ENCODE measurements at regions not wholly inside any gene's neighbourhood (a gene's known extent, or its start where the extent isn't known, plus 50 kb on each side); places are given as distances from the start of the nearest gene placed in this dataset.

DNA sequence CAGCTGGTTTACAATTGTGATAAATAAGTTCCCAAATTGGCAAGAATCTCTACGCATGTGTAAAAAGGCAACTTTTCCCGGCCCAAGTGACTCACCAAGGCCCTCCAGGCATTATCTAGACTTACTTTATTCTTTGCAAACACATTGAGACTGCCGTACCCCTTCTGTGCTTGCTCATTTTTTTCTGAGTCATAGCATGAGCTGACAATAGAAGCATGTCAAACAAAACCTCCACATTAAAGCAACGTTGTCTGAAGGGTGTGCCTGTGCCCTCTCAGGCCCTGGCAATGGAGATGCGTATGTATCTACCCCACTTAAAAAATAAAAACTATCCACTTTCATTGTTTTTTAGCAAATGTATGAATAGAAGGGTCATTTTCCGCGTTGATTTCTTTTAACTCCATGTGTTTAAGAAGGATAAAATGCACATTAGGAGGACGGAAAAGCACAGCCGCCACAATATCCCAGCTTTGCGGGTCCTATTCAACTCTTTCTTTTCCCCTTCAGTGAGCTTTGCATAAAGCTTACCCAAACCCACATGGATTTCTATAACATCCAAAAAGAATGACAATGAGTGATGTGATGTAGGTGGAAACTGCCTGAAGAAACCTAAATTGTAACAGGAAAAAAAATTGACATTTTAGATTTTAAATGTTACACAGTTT, 298.2 kb downstream of the CDCA7 start:
- no peak overlapping the region for H3K4me2 ChIP-seq (ENCODE audit: low read depth, low read length, poor library complexity, severe bottlenecking)

DNA sequence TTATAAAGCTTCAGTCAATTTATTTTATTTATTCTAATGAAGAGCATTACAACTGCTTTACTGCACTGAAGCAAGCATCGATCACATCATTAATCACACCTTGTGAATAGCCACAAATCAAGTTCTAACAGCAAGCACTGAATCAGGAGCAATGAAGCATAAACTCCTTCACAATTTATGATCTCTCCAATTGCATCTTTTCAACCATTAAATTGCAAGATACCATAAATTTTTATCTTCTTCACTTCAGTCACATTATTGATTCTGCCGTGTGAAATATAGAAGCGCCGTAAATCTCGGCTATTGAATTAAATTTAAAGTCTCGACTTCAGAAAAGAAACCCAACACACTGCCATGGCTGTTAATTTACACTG, 298.7 kb downstream of the CDCA7 start:
- no peak overlapping the region for H3K27ac ChIP-seq (ENCODE audit: low read length)
- H3K36me3 ChIP-seq (ENCODE audit: insufficient read depth, low read length): no peaks in the 10 kb centered on the region
- H2AFZ ChIP-seq (ENCODE audit: low read length): no peak overlapping the region
- no peaks in the 10 kb centered on the region for H3K79me2 ChIP-seq (ENCODE audit: low read length)
- H3K4me3 ChIP-seq (ENCODE audit: low read length): no peak overlapping the region
- no peak overlapping the region for H3K9ac ChIP-seq (ENCODE audit: low read length)
- H4K20me1 ChIP-seq (ENCODE audit: insufficient read depth, low read depth, low read length): no peaks in the 10 kb centered on the region
- H3K9me2 ChIP-seq (replicated peaks; ENCODE audit: insufficient read depth, low read length): no peaks in the 10 kb centered on the region
- no peaks in the 10 kb centered on the region for H3K9me3 ChIP-seq (ENCODE audit: low read length)
- no peaks in the 10 kb centered on the region for H3K4me1 ChIP-seq (ENCODE audit: low read length)
- no peaks in the 10 kb centered on the region for H3K27me3 ChIP-seq (ENCODE audit: low read length)
- H3K4me2 ChIP-seq (ENCODE audit: low read depth, low read length, poor library complexity, severe bottlenecking): no peak overlapping the region
- peak; percentile 24 for DNase-seq

More for the DNA sequence above, 298.2 kb downstream of the CDCA7 start:
- H3K36me3 ChIP-seq (ENCODE audit: insufficient read depth, low read length): no peaks in the 10 kb centered on the region
- no peaks in the 10 kb centered on the region for H3K9me3 ChIP-seq (ENCODE audit: low read length)
- no peaks in the 10 kb centered on the region for H3K27me3 ChIP-seq (ENCODE audit: low read length)
- H2AFZ ChIP-seq (ENCODE audit: low read length): no peak overlapping the region
- H3K27ac ChIP-seq (ENCODE audit: low read length): no peak overlapping the region
- H3K4me3 ChIP-seq (ENCODE audit: low read length): no peak overlapping the region
- H3K79me2 ChIP-seq (ENCODE audit: low read length): no peaks in the 10 kb centered on the region
- no peaks in the 10 kb centered on the region for H4K20me1 ChIP-seq (ENCODE audit: insufficient read depth, low read depth, low read length)
- H3K9me2 ChIP-seq (replicated peaks; ENCODE audit: insufficient read depth, low read length): no peaks in the 10 kb centered on the region
- H3K4me1 ChIP-seq (ENCODE audit: low read length): no peaks in the 10 kb centered on the region
- no peak overlapping the region for H3K9ac ChIP-seq (ENCODE audit: low read length)
- no peak for DNase-seq

DNA sequence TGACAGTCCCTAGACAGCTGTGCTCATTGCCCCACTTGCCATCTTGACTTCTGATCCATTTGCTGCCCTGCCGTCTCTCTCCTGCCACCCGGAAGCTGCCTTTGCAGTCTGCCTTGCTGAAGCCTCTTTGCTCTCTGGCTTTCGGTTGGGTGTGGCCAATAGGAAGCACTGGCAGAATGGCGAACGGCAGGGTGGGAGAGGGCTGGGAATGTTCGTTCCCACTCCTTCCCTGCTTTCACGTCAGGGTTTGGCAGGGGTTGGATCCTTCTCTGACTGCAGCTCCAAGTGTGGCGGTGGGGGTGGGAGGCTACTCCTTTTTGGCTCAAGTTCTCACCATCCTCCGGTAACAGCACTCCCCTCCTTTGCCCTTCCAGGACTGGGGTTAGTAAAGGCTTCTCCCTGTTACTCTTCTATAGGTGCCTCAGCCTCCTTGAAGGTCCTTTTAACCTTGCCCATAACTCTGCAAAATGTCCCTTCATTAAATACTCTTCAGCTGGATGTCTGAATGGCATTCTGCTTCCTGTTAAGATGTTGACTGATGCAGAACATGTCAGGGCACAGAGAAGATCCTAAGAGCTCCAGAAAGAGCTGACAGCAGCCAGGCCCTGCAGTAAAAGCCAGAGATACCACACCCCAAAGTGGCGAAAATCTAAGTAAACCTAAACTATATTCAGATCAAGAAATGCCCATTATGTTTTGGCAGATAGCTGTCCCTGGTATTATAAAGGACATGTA, 299.7 kb downstream of the CDCA7 start:
- Histone ChIP-seq H3K4me1 (ENCODE audit: low read length) (no peaks in the 10 kb centered on the region), H3K36me3 (ENCODE audit: insufficient read depth, low read length) (no peaks in the 10 kb centered on the region), H4K20me1 (ENCODE audit: insufficient read depth, low read depth, low read length) (no peaks in the 10 kb centered on the region), H3K9ac (ENCODE audit: low read length) (no peak overlapping the region), H3K79me2 (ENCODE audit: low read length) (no peaks in the 10 kb centered on the region), H3K4me3 (ENCODE audit: low read length) (no peak overlapping the region), H2AFZ (ENCODE audit: low read length) (no peak overlapping the region), H3K27ac (ENCODE audit: low read length) (no peak overlapping the region), H3K27me3 (ENCODE audit: low read length) (no peaks in the 10 kb centered on the region), H3K4me2 (ENCODE audit: low read depth, low read length, poor library complexity, severe bottlenecking) (no peak overlapping the region), H3K9me3 (ENCODE audit: low read length) (no peaks in the 10 kb centered on the region), H3K9me2 (replicated peaks; ENCODE audit: insufficient read depth, low read length) (no peaks in the 10 kb centered on the region)
- peak; percentile 16 for DNase-seq

DNA sequence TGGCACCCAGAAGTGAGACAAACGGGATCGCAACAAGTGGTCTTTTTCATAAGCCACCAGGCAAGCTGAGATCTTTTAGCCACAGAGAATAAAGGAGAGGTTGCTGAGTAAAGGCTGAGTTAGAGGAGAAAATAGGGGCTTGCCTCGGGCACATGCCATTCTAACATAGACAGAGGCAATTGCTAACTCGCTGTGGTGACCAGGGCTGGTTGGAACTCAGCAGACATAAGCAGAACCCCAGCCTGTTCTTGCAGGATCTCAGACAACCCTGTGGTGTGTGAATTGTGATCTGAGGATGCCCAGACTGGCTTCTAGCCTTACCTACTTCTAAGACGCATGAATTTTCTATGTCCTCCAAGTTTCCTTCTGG, 300.2 kb downstream of the CDCA7 start:
- H3K4me3 ChIP-seq (ENCODE audit: low read length): no peak overlapping the region
- peak; percentile 11 for DNase-seq
- H3K9me2 ChIP-seq (replicated peaks; ENCODE audit: insufficient read depth, low read length): no peaks in the 10 kb centered on the region
- no peaks in the 10 kb centered on the region for H3K36me3 ChIP-seq (ENCODE audit: insufficient read depth, low read length)
- no peaks in the 10 kb centered on the region for H3K4me1 ChIP-seq (ENCODE audit: low read length)
- no peak overlapping the region for H3K27ac ChIP-seq (ENCODE audit: low read length)
- no peaks in the 10 kb centered on the region for H3K79me2 ChIP-seq (ENCODE audit: low read length)
- H4K20me1 ChIP-seq (ENCODE audit: insufficient read depth, low read depth, low read length): no peaks in the 10 kb centered on the region
- H3K27me3 ChIP-seq (ENCODE audit: low read length): no peaks in the 10 kb centered on the region
- no peak overlapping the region for H2AFZ ChIP-seq (ENCODE audit: low read length)
- no peak overlapping the region for H3K4me2 ChIP-seq (ENCODE audit: low read depth, low read length, poor library complexity, severe bottlenecking)
- H3K9ac ChIP-seq (ENCODE audit: low read length): no peak overlapping the region
- H3K9me3 ChIP-seq (ENCODE audit: low read length): no peaks in the 10 kb centered on the region

DNA sequence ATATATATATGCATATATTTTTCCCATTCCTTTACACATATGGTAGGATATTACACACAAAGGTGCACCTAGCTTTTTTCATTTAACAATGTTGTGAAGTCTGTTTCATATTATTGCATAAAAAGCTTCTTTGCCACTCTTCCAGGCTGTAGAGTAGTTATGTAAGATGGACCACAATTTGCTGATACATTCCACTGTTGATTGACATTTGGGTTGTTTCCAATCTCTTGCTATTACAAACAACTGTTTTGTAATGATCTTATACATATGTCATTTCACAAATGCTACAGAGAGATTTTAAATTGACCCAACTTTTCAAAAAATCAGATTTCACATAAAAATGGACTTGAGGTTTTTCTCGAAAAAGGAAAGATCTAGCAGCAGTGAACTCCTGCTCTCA, 301.4 kb downstream of the CDCA7 start:
- Histone ChIP-seq H3K9ac (ENCODE audit: low read length) (no peak overlapping the region), H3K9me3 (ENCODE audit: low read length) (no peaks in the 10 kb centered on the region), H2AFZ (ENCODE audit: low read length) (no peak overlapping the region), H3K4me3 (ENCODE audit: low read length) (no peak overlapping the region), H3K4me2 (ENCODE audit: low read depth, low read length, poor library complexity, severe bottlenecking) (no peak overlapping the region), H3K36me3 (ENCODE audit: insufficient read depth, low read length) (no peaks in the 10 kb centered on the region), H3K4me1 (ENCODE audit: low read length) (no peaks in the 10 kb centered on the region), H4K20me1 (ENCODE audit: insufficient read depth, low read depth, low read length) (no peaks in the 10 kb centered on the region), H3K27me3 (ENCODE audit: low read length) (no peaks in the 10 kb centered on the region), H3K9me2 (replicated peaks; ENCODE audit: insufficient read depth, low read length) (no peaks in the 10 kb centered on the region), H3K27ac (ENCODE audit: low read length) (no peak overlapping the region), H3K79me2 (ENCODE audit: low read length) (no peaks in the 10 kb centered on the region)
- peak; percentile 22 for DNase-seq

DNA sequence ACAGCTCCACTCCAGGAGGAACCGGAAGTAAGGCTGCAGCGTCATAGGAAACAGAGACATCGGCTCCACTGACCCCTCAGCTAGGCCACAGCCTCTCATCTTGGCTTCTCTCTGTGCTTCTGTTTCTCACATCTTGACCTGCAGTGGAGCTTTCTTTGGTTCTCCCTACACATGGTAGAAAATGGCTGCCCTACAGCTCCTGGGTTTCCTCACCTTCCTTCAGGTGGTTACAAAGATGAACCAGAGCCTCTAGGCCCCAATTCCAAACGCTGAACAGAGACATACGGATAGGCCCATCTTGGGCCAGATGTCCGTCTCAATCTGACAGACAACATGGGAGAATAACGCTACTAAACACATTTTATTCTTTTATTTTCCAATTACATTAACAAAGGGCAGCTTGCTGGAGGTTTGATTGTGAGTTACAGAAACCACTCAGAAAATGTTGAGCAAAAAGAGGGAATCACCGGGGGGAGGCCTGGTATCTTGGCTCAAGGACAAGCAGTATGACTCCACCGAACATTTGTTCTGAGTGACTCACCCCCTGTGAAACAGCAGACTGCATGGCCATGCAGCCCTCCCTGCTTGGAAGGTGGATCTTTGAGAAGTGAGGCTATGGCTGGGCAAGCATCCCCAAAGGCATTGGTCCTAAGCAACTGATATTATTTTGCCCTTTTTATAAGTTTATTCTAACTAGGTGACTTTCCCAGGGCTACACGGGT, 303.5 kb downstream of the CDCA7 start:
- H3K27ac ChIP-seq (ENCODE audit: low read length): no peak overlapping the region
- no peaks in the 10 kb centered on the region for H4K20me1 ChIP-seq (ENCODE audit: insufficient read depth, low read depth, low read length)
- H3K4me3 ChIP-seq (ENCODE audit: low read length): no peak overlapping the region
- no peak overlapping the region for H2AFZ ChIP-seq (ENCODE audit: low read length)
- no peaks in the 10 kb centered on the region for H3K79me2 ChIP-seq (ENCODE audit: low read length)
- no peaks in the 10 kb centered on the region for H3K4me1 ChIP-seq (ENCODE audit: low read length)
- H3K9me3 ChIP-seq (ENCODE audit: low read length): no peaks in the 10 kb centered on the region
- no peaks in the 10 kb centered on the region for H3K9me2 ChIP-seq (replicated peaks; ENCODE audit: insufficient read depth, low read length)
- DNase-seq: no peak
- H3K27me3 ChIP-seq (ENCODE audit: low read length): no peaks in the 10 kb centered on the region
- H3K4me2 ChIP-seq (ENCODE audit: low read depth, low read length, poor library complexity, severe bottlenecking): no peak overlapping the region
- H3K9ac ChIP-seq (ENCODE audit: low read length): no peak overlapping the region
- H3K36me3 ChIP-seq (ENCODE audit: insufficient read depth, low read length): no peaks in the 10 kb centered on the region

DNA sequence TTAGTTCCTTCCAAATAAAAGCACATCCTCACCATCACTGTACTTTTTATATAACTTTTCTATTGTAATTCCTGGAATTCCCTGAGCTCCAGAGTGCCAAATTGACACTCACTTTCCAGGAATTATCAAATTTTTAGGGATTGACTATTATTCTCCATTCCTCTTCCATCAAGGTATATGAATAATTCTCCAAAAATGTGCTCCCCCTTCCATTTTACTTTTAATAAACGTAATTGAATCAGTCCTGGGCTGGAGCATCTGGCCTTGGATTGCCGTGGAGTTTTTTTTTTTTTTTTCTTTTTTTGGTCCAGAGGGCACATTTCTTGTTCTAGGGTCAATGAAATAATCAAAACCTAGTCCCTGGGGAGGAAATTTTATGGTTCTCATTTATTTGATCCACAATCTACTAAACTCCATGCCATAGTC, 304.3 kb downstream of the CDCA7 start:
- no peaks in the 10 kb centered on the region for H3K9me2 ChIP-seq (replicated peaks; ENCODE audit: insufficient read depth, low read length)
- H3K9me3 ChIP-seq (ENCODE audit: low read length): no peaks in the 10 kb centered on the region
- H3K4me3 ChIP-seq (ENCODE audit: low read length): no peak overlapping the region
- no peaks in the 10 kb centered on the region for H3K36me3 ChIP-seq (ENCODE audit: insufficient read depth, low read length)
- no peak overlapping the region for H2AFZ ChIP-seq (ENCODE audit: low read length)
- H3K9ac ChIP-seq (ENCODE audit: low read length): no peak overlapping the region
- H3K4me2 ChIP-seq (ENCODE audit: low read depth, low read length, poor library complexity, severe bottlenecking): no peak overlapping the region
- no peaks in the 10 kb centered on the region for H4K20me1 ChIP-seq (ENCODE audit: insufficient read depth, low read depth, low read length)
- DNase-seq: no peak
- no peaks in the 10 kb centered on the region for H3K79me2 ChIP-seq (ENCODE audit: low read length)
- no peaks in the 10 kb centered on the region for H3K27me3 ChIP-seq (ENCODE audit: low read length)
- no peaks in the 10 kb centered on the region for H3K4me1 ChIP-seq (ENCODE audit: low read length)
- no peak overlapping the region for H3K27ac ChIP-seq (ENCODE audit: low read length)

DNA sequence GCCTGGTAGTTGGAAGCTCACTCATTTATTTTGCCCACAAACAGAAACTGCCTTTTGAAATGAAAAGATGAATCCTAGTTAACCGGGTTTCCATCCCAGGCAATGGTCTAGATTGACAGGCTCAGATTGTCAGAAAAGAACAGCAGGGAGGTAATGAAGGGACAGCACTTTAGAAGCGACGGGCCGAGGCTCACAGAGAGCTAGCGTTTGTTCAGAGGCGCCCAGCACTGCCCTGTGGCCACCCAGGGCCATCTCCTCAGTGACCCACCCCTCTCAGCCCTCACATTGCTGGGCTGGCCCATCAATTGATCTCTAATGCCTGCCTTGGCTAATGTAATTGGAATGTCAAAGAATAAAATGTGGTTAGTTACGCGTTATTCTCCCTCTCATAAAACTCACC, 304.8 kb downstream of the CDCA7 start:
- Histone ChIP-seq H3K27ac (ENCODE audit: low read length) (no peak overlapping the region), H4K20me1 (ENCODE audit: insufficient read depth, low read depth, low read length) (no peaks in the 10 kb centered on the region), H3K27me3 (ENCODE audit: low read length) (no peaks in the 10 kb centered on the region), H3K79me2 (ENCODE audit: low read length) (no peaks in the 10 kb centered on the region), H3K4me2 (ENCODE audit: low read depth, low read length, poor library complexity, severe bottlenecking) (no peak overlapping the region), H3K9me3 (ENCODE audit: low read length) (no peaks in the 10 kb centered on the region), H3K4me3 (ENCODE audit: low read length) (no peak overlapping the region), H3K9me2 (replicated peaks; ENCODE audit: insufficient read depth, low read length) (no peaks in the 10 kb centered on the region), H3K4me1 (ENCODE audit: low read length) (no peaks in the 10 kb centered on the region), H3K36me3 (ENCODE audit: insufficient read depth, low read length) (no peaks in the 10 kb centered on the region), H3K9ac (ENCODE audit: low read length) (no peak overlapping the region), H2AFZ (ENCODE audit: low read length) (no peak overlapping the region)
- DNase-seq: no peak

Measured in Karpas-422 (cell line).